HG03521 (cell line): ENCODE measurements at regions not wholly inside any gene's neighbourhood (a gene's known extent, or its start where the extent isn't known, plus 50 kb on each side); places are given as distances from the start of the nearest gene placed in this dataset.
"Not testable (repeated sequence)": the region's sequence is repeated elsewhere in the genome, so short reads cannot be mapped to it uniquely, and the experiment has no call there.

Experiments
- ATAC-seq: cut with Tn5 transposase; IDR thresholded peaks from one replicate; pipeline ENCODE4 v1.9.1; 2021; ENCODE audit warnings: mild to moderate bottlenecking, moderate library complexity; ENCODE audit not compliant: unreplicated experiment

DNA sequence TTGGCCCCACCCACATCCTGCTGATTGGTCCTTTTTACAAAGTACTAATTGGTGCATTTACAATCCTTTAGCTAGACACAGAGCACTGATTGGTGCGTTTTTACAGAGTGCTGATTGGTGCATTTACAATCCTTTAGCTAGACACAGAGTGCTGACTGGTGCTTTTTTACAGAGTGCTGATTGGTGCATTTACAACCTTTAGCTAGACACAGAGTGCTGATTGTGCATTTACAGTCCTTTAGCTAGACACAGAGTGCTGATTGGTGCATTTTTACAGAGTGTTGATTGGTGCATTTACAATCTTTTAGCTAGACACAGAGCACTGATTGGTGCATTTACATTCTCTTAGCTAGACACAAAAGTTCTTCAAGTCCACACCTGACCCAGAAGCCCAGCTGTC lies 144.2 kb upstream of the XIRP2 start:
- ATAC-seq, result not testable (repeated sequence)

DNA sequence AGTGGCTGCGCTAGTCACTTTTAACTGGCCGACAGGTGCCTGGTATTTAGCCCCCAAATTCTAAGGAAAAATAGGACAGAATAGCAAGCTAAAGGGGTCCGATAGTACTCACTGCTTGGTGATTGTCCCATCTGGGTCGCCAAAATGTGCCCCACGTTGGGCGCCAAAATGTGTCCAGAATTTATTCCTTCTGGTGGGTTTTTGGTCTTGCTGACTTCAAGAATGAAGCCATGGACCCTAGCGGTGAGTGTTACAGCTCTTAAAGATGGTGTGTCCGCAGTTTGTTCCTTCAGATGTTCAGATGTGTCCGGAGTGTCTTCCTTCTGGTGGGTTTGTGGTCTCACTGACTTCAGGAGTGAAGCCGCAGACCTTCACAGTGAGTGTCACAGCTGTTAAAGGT lies 144.8 kb upstream of the XIRP2 start:
- ATAC-seq, result not testable (repeated sequence)

DNA sequence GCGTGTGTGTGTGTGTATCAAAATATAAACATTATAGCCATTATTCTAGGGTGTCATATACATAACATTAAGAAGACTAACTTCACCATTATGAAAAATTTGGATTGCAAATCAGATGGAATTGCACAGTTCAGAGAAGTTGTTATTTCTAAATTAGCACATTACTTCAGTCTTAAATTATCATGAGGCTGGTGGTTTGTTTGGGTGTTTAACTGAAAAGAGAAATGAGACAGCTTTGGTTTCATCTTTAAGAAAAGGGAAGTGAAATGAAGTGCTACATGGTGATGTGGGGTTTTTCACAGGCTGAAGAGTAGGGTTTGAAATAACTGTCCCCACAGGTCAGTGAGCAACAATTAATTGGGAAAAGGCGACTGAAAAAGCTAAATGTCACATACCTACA lies 161.2 kb upstream of the XIRP2 start:
- ATAC-seq, result peak; percentile 98

DNA sequence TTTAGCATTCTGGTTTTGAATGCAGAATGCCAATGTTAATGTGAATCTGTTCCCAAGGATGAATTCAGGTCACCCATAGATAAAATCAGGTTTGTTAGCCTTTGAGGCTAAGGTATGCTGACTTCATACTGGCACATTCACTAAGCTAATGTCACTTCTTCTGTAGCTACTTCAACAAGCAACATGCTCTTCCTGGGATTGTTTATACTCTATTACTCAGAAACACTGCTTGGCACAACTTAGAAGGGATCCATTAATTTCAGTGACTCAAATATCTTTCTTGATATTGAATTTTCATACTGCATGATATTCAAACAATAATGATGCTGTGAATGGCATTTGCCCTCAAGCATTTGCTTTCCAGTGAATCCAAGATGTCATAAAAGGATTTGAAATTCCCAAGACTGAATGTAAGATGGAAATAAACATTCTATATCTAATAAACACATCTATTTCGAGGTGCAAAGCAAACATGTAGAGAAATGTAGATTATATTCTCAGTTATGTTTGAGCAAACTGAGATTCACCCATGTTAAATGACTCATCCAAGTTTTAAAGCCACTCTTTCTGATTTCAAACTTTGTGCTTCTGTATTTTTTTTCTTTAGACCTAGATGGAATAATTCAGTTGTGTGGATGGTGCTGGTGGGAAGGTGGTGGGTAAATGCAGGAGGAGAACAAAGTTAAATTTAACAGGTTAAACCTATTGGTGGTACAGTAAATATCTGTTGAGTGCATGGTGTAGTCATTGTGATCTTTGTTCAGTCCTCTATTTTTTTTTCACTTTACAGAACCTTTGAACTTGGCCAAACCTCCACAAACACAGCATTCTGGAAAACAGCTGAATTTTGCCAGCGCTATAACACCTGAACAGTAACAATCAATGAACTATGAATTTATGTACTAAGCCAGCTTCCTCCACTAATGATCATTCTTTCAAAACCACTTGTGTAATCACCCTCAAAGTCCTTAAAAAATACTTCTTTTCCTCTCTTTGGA lies 162.1 kb upstream of the XIRP2 start:
- ATAC-seq, result peak; percentile 18

DNA sequence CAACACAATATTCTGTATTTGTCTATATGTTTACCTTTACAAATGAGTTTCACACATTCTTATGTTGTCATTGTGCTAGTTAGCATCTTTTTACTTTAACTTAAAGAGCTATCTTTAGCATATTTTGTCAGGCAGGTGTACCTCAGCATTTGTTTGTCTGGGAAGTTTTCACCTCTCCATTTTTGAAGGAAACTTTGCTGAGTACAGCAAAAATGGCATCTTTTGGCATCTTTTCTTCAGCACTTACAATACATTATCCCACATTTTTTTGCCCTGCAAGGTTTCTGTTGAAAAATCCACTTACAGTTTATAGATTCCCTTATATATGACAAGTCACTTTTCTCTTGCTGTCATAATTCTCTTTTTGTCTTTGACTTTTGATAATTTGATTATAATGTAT lies 171.3 kb upstream of the XIRP2 start:
- no peak for ATAC-seq

DNA sequence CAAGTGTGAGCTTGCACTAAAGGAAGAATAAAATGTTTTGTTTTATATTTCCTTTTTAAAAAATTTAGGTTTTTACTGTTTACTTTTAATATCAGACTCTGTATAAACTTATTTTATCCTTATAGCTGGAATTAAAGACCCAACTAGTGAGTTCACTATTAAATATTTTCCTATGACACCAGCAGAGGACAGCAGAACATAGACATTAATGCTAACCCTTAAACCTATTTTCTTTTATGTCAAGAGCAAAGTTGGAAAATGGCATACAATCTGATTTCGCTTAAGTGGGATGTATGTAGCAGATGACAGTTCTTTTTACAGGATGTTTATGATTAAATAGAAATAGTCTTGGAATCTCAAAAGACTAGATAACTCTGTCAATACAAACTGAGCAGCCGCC lies 188.2 kb upstream of the XIRP2 start:
- ATAC-seq, result no peak

DNA sequence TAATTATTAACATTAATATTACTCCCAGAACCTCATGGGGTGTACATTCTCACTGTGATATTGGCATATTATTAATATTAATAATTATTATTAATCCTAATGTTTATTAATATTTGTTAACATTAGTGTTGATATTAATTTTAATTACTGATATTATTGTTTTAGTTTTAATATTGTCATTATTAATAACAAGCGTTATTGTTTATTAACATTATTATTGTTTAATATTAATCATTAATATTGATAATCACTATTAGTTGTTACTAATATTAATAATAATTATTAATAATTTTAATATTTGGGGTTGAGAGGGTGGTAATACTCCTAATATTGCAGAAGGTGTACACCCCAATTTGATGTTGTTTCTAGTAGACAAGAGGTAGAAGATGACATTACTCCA lies 193.1 kb upstream of the XIRP2 start:
- no peak for ATAC-seq

DNA sequence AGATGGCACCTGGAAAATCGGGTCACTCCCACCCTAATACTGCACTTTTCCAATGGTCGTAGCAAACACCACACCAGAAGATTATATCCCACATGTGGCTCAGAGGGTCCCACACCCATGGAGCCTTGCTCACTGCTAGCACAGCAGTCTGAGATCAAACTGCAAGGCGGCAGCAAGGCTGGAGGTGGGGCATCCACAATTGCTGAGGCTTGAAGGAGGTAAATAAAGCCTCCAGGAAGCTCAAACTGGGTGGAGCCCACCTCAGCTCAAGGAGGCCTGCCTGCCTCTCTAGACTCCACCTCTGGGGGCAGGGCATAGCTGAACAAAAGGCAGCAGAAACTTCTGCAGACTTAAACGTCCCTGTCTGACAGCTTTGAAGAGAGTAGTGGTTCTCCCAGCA lies 192.0 kb upstream of the SCN7A start:
- ATAC-seq, result not testable (repeated sequence)

DNA sequence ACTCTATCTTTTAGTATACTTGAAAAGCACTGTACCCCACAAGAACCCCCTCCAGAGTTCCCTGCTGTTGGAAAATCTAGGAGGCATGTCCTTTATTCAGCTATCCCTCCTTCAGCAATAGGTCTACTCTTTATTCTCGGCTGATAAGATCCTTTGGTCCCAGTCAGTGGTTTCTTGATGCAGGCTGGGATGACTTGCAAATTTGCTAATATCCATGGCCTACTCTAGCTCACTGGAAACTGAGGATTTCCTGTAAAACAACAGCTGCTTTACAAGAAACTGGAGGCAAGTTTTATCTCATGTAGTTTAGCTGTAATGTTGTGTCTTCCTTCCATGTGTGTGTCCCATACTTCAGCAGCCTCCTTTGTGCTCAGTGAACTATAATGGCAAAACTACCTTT lies 183.9 kb upstream of the SCN7A start:
- ATAC-seq, result no peak

DNA sequence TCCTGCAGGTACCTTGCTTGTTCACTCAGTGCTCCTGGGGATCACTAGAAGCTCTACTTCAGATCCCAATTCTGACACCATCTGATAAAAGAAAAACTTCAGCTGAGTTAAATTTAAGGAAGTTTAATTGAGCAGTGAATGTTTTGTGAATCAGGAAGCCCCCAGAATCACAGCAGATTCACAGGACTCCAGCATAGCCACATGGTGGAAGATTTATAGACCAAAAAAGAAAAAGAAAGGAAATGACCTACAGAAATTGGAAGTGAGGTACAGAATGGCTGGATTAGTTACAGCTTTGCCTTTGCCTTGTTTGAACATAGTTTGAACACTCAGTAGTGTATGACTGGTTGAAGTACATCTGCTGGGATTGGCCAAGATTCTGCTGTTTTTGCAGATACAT lies 182.7 kb upstream of the SCN7A start:
- ATAC-seq, result no peak

DNA sequence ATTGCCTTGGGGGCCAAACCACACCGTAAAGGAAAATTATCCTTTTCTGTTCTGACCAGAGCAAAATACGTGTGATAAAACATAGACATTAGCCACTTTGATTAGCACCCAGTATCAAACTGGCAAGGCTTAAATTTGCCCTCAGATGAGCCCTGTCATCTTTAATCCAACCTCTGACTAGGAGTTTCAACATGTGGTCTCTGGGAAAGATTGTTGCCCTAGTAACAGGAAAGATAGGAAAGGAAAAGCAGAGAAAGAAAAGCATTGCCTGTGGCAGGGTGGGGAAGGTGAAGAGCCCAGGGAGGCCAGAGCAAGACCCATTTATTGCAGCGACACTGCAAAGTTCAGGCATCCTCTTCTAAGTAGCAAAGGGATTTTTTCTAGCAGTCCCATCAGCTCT lies 181.5 kb upstream of the SCN7A start:
- no peak for ATAC-seq

DNA sequence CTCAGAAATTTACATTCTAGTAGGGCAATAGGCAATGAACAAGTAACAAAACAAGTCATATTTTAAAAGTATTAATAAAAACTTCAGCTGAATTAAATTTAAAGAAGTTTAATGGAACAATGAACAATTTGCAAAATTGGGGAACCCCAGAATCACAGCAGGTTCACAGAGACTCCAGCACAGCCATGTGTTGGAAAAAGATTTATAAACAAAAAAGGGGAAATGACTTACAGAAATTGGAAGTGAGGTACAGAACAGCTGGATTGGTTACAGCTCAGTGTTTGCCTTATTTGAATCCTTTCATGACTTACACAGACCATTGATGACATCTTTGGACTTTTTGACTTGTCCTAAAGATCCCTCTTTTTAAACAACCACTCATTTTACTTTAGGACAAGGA lies 179.9 kb upstream of the SCN7A start:
- ATAC-seq, result no peak

DNA sequence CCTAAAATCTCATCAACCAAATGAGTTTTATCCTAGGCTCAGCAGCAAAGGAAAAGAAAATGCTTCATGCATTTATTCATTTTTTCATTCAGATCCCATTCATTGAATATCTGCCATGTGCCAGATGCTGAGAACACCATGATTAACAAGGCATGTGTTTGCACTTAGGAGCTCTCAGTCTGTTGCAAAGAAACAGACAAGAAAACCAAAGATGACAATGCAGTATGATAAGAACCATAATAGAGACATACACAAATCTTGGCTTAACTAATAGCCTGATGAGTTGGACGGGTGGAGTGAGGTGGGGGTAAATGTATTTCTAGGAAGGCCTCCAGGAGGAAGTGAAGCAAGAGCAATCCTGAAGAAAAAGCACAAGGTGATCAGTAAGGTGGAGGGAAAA lies 177.8 kb upstream of the SCN7A start:
- ATAC-seq, result no peak

DNA sequence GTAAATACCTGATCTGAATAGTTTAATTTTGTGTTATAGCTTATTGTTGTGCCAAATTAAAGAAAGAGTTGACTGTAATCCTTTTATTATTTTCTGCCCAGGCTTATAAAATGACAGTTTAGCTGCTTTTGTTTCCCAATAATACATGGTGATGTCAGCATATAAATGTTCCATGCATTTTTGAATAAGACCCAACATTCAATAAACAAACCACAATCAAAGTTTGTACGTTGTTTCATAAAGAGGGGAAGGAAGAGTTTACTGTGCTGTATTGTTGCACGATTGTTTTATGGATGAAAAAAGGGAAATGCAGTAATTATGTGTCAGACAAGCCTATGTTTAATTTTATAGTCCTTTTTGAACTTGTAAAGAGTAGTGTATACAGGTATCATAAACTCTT lies 177.2 kb upstream of the SCN7A start:
- ATAC-seq, result no peak

DNA sequence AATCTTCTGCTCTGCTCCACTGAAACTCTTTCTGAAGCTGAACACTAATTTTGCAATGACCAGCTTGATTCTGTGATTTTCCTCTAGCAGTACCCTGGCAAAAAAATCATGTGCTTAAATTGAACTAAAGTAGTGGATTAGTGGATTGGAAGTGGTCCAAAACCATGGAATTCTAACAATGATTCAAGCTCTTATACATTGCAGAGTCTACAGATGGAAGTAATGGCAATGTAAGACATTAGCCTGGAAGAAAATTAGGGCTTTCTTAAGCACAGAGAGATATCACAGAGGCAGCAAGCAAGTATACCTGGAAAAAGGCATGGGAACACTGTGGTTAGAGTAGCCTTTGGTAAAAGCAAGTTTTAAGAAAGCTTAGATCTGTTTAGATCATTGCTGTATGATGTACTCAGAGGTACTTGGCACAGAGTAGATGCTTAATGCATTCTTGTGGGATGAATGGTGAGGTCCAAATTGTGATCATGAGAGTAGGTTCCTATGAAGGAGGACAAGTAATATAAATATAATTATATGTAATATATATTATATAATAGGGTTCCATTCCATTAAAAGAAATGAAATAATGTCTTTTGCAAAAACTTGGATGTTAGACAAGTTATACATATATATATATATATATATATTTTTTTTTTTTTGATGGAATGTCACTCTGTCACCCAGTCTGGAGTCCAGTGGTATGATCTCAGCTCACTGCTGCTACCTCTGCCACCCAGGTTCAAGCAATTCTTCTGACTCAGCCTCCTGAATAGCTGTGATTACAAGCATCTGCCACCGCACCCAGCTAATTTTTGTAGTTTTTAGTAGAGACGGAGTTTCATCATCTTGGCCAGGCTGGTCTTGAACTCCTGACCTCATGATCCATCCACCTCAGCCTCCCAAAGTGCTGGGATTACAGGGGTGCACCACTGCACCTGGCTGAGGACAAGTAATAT lies 172.2 kb upstream of the SCN7A start:
- ATAC-seq, result no peak

DNA sequence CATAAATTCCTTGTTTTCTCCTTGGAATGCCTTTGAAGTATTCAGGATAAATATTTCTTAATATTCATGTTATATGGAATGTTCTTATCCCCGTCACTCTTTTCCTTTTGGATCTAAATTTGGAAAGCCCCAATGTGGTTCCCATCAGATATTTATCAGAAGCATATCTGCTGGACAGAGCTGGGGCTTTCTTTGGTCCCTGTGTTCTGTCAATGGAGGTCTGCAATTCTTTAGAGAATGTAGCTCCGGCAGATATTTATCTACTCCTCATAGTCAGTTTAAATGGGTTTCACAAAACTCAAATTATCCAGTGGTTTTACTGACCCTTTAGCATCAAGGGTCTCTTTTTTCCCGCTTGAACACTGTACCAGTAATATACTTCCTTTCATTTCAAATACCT lies 167.8 kb upstream of the SCN7A start:
- no peak for ATAC-seq

DNA sequence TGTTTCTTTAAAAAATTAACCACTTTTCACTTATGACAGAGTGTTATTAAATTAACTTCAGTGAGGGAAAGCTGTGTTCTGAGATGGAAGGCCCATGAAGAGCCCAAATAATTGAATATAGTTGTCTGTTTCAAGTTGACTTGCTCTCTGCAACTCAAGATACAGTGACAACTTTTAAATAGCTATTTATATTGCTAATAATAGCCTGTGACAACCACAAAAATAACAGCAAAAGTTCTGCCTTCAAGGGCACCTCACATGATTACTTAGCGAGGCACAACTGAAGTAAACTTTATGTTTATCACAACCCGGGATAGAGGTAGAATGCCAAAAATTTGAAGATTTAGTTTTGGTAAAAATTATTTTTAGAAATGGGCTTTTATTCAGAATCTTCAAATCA lies 167.3 kb upstream of the SCN7A start:
- no peak for ATAC-seq

DNA sequence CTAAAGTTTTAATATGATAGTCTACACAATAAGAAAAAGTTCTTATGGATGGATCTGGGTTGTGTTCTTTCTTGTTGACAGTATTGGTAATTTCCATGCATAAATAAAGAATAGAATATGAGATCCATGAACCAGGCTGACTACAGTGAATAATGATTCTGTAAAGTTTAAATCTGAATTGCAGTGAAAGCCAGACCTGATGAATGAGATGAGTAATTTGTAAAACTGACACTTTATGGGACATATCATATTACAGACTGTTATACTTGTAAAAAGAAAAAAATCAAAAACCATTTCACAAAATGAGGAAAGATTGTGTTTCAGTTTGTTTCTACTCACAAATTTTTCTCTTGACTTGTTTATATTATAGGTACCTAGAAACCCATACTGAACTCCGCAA lies 164.9 kb upstream of the SCN7A start:
- ATAC-seq, result no peak

DNA sequence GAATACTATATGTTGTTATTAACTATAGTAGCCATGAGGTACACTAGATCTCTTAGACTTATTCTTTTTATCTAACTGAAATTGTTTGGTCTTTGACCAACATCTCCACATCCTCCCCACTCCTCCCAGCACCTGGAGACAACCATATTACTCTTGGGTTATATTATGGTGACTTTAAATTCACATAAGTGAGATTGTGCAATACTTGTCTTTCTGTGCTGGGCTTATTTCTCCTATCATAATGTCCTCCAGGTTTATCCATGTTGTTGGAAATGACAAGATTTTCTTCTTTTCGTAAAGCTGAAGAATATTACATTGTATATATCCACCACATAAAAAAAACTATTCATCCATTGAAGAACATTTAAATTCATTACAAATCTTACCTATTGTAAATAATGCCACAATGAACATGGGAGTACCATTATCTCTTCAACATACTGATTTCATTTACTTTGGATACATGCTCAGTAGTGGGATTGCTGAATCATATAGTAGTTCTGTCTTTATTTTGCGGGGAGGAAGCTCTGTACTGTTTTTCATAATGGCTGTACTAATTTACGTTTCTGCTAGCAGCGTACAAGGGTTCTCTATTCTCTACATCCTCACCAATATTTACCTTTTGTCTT lies 159.2 kb upstream of the SCN7A start:
- ATAC-seq, result no peak

DNA sequence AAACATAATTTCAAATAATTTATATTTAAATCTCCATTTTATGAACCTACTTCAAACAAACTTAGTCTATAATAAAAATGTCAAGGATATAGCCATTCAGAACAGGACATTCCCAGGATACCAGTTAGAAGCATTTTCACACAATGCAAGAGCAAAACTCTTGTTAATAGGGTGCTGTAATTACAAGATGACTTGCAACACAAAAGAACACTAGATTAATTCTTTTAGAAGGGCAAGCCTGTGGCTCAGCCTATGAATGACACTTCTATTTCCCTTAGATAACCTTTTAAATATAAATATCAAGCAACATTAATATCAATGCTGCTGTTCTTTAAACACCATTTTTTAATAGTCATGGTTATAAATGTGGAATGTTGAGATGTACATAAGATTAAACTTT lies 157.9 kb upstream of the SCN7A start:
- ATAC-seq, result no peak

DNA sequence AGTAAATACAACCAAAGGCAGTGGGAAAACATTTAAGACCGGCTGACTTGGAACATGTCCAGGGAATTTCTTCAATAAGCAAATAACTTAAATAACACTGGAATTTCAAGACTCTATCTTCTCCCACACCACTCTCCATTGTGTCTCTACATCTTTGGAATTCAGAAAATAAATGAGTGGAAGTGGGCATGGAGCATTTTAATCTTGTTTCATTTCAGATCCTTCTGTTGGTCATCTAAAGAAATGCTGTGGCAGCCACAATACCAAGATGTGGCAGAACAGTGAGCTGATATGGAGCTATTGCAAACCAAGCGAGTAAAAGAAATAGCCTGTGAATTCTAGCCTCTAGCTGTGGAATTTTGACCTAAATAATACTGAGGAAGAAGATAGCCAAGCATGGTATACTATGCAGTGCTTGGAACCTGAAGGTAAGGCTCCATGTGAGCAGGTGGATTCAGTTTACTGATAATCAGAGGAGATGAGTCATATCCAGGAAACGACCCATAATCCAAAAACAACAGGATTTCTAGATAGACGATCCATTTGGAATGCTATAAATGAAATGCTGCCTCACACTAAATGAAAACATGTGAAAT lies 157.1 kb upstream of the SCN7A start:
- no peak for ATAC-seq
